NCI-H510A (cell line): ENCODE measurements at regions not wholly inside any gene's neighbourhood (a gene's known extent, or its start where the extent isn't known, plus 50 kb on each side); places are given as distances from the start of the nearest gene placed in this dataset.

ENCODE experiments used
- DNase-seq: peaks from one replicate; lab custom pipeline; 2025; lab: John Stamatoyannopoulos, UW

DNA sequence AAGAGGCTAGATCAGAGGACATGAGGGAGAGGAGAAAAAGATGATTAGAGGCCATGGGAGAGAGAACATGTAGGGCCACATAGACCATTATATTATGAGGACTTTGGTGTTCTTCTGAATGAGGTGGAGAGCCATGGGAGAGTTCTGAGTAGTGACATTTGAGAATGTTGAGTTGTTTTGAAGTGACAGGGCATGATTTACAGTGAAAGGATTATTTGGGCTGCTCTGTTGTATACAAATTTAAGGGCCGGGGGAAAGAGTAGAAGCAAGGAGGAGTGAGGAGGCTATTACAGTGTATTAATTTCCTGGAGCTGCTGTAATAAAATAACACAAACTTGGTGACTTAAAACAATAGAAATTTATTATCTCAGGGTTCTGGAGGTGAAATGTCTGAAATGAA lies 102.5 kb upstream of the RGS4 start:
- DNase-seq = no peak

DNA sequence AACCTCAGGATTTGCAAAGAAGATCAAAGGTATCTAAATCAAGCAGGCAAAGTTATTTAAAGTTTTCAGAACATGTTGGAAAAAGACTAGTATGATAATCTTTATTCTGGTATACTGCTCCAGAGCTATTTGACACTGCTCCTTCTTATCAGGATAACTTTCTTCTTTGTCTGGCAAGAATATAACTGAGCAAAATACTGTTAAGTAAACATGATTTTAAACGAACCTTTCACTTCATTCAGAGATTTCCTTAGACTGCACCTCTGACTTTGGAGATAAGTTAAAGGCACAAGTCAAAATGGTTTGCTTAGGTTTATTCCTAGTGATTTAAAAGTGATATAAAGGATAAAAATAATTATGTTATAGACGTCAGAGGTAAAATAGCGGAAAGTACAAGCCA lies 103.9 kb upstream of the CCDC190 start:
- no peak for DNase-seq

DNA sequence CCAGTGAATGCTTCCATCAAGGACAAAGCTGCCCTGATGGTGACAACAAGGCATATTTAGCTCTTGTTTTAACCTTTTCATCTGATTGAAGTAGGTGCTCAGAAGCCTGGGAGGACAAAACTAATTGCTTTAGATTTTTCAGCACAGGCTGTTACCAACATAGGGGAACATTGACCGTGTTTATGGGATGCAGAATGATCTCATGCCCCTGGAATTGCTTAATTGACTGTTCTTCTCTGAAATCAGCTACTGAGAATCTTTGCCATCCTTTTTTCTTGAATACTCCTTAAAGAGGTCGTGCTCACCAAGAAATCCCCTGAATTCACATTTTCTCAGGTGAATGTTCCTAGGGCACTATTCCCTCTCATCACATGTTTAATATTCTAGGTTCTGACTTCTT lies 95.9 kb upstream of the CCDC190 start:
- DNase-seq = no peak

DNA sequence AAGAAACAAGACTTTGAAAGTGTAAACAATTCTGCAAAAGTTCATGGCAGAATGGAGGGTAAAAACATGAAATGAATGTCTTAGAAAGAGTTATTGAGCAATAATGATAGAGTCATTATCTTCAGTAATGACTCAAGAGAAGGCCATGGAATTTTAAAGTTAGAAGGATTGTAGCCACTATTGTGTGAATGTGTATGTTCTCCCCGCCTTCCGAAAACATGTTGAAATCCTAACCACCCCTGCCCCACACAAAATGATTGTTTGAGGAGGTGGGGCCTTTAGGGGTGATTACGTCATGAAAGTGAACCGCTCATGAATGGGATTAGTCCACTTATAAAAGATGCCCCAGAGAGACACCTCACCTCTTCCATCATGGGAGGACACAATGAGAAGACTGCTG lies 93.8 kb upstream of the CCDC190 start:
- DNase-seq = no peak

DNA sequence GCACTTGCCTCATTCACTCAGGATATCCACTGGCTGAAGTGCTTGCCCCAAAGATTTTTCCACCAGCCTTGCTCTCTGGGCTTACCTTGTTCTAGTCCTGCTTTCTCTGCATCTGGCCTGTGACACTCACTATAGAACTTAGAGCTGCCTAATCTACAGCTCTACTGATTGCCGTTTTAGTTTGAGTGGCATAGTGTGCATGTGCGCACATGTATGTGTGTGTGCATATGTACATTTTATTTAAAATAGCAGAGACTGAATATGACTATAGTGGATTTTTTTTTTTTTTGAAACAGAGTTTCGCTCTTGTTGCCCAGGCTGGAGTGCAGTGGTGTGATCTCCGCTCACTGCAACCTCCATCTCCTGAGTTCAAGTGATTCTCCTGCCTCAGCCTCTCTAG lies 92.0 kb upstream of the CCDC190 start:
- no peak for DNase-seq

DNA sequence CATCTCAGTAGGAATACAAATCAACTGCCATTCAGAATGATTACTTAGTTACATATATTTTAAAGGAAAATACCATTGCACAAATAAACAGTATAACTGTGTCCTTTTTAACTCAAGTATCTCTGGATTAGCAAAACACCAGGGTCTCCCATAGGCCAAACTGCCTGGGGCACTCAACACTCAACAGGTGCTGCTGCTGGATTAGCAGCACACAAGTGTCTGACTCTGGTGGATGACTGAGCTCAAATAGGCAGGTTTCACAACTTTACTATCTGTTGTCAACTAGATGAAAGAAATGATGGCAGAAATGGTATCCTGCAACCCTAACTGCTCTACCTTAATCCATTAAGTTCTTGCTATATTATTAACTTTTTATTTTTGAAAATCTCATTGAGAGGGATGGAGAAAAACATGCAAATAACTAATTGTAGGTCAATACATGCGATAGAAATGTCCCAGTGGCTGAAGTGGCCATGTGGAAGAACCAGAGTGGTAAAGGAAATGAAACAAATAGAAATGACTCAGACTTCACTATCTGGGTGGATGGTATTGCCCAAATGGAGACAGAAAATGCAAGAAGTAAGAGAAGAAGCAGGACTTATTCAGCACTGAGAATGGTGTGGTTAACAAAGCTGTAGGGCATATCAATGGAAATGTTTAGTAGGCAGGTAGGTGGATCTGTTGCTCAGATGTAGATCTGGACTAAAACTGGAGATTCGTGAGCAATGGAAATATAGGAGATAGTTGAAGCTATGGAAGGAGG lies 90.8 kb upstream of the CCDC190 start:
- DNase-seq = no peak

DNA sequence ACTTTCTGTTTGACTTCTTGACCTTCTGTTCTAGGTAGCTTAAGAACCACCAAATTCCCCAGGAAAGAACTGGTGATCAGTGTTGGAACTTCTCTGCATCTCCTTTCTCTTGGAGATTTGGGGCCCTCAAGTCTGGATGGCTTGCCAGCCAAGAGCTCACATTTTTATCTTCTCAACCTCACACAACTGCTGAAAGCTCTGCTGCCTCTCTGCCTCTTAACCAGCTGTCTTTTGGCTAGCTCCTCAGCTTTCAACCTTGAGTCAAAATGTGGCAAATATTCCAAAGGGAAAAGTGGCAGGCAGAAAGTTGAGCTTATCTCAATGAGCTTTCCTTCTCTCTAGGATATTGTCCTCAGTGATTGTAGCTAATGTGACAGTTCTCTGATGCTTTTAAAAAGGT lies 89.2 kb upstream of the CCDC190 start:
- DNase-seq = no peak

DNA sequence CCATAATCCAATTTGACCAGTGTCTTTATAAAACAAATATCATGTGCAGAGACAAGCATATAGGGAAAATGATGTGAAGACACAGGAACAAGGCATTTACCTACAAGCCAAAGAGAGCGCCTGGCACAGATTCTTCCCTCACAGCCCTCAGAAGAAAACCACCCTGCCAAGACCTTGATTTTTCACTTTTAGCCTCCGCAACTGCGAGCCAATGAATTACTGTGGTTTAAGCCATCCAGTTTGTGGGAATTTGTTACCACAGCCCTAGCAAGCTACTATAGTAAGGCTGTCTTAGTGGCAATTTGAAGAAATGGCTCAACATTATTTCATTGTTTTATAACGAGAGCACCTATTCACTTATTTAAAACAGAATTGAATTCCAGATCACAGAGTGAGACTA lies 85.7 kb upstream of the CCDC190 start:
- no peak for DNase-seq

DNA sequence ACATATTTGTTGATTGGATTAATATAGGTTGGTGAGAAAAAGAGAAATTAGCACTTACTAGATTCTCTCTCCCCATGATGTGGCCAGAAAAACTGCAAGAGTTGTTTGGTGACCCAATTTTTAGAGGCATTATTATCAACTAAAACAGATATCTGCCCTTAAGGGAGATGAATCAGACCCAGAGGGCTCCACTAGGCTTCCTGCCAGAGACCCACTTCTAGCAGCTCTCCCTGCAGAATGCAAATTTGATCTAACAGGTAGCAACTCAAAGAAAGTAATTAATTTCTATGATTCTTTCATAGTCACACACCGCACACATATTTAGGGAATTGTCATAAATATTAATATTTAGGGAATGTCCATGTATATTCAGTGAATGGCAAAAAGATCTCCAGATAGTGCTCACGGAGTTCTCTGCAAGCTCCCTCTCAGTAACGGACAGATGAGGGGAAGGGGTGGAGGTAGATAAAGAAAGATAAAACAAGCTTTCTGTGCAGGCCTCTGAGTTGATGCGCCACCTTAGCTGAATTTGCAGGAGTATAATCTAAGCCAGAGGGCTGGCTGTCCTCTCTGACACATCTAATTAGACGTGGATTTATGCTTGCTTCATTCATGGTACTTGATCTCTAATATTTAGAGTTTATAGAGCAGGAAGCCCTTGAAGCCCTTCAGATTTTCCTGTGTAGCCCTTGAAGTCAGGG lies 84.1 kb upstream of the CCDC190 start:
- no peak for DNase-seq

DNA sequence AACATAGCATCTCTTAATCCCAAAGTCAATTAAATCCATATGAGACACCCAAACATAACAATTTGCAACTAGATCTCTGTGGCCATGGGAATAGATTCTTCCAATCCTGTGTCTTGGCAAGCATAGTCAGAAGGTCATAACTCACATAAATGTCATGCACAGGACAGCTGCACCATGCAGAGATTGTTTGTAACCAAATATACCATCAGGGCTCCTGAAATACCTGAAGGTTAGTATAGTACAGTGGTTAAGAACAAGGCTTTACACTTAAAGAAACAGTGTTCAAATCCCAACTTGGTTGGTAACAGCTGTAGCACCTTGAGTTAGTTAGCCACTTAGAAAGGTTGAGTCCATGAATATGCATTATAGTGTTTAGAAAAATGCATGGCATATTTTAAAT lies 82.6 kb upstream of the CCDC190 start:
- no peak for DNase-seq

DNA sequence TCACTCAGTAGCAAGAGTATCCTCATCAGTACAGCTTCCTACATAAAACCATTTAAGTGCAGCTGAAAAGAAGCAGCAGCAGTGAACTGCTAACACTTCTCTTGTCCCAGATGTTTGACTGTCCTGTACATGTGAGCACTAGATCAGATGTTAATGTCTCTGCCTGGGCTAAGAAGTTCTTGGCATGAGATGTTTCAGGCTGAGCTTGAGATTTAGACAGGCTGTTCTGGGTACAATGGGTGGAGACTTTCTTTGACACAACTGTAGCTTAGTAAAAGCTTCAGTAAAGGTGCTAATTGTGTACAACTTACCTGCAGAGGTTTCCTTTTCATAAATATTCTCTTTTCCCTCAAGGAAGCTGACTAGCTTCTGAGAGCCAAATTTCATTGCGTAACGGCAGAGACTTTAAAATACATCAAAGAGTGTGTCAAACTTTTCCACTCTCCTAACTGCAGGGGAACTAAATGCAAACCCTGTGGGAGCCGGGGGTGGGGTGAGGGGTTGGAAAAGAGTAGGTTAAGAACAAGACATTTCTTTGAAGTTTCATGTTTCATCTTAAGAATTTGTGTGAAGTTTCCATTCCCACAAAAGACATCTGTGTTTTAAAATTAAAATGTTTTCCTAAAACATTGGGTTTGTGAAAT lies 82.1 kb upstream of the CCDC190 start:
- no peak for DNase-seq

DNA sequence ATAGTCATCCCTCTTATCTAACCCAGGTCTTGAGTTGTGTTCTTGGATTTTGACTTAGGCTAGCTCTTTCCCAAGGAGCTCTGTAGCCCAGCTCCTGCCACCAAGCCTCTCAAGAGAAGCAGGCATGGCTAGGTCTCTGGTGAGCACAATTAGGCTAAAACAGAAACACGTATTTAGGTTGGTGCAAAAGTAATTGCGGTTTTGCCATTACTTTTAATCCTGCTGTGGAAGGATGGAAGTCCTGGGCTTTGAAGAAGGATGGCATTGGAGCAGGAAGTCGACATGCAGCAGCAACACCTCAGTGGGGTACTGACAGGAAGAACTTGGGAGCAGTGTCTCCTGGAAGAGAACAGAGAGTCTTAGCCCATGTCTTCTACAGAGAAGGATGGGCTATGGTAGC lies 80.0 kb upstream of the CCDC190 start:
- DNase-seq = no peak

DNA sequence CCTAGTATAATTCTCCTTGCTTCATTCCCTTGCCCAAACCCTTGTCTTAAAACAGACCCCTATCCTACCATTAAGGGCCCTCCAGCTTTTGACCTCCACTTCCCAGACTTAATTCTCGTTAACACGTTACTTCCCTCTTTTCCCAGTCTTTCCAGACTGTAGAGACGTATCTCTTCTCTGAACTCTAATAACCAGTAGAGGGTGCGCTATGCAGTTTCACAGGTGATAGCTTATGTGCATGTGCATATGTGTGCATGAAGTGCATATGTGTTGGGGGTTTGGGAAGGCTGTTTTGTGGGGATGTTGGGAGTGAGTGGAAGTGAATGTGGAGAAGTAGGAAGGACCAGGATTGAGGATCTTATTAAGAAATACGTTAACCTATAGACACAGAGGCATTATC lies 78.1 kb upstream of the CCDC190 start:
- no peak for DNase-seq

DNA sequence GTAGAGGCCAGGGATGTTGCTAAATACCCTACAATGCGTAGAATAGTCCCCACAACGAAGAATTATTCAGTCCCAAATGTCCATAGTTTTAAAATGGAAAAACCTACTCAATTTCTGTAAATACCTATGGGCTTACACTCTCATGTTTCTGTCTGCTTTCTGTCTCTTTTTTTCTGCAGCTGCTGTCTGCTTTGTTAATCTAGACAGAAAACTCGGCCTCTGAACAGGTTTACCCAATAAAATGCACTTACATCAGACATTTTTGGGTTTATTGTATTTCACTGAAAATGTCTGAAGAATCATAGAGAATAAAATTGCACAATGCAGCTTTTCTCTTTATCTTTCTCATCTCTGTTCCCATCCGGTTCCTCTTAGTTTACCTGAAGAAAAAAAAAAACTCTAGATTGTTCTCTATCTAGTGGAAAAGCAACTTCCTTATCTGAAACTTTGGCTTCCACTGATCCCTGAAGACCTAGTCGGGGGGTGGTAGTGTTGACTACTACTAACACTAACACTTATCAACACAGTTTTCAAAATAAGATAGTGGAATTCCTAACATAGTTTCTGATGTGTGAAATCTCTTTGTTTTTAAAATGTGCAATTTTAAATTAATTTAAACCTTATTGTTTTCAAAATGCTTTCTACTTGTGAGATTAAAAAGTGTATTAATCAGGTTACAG lies 76.9 kb upstream of the CCDC190 start:
- DNase-seq = no peak

DNA sequence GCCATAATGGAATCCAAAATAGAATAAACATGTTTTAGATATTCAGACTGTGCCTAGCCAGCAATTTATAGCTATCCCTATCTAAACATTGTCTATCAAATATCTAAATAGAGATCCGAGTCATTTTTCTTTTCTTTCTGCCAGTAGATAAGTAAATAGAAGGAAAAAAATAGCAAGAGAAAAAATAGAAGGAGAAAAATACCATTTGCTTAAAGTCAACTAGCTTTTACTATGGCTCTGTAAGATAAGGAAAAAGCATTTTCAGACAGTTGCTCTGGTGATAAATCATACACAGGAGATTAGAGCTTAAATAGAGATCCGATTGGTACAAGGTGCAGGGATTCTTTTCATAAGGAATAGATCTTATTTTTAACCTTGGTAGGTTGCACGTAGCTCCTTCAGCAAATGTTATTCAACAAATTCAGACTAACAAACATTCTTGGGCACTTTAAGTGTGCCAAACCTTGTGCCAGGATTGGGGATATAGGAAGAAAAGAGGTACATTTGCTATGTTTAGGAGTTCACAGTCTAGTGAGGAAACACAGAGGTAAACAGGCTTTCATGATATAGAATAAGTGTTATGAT lies 70.1 kb upstream of the CCDC190 start:
- no peak for DNase-seq

DNA sequence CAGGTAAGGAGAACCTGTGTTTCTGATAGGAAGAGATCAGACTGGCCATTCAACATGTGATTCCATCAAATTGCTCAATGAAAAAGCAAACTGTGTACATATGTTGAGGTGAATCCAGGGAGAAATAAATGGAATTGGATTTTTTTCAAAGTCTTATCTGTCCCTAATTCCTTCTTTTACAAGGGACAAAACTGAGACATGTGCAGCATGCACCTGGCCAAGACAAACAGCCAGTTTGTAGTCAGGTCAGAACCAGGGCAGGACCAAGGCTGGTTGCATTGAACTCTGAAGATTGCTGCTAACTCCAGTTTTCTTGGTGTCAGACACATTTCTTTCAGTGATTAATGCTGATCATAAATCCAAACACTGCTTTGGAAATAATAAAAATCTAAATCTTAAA lies 69.6 kb upstream of the CCDC190 start:
- no peak for DNase-seq

DNA sequence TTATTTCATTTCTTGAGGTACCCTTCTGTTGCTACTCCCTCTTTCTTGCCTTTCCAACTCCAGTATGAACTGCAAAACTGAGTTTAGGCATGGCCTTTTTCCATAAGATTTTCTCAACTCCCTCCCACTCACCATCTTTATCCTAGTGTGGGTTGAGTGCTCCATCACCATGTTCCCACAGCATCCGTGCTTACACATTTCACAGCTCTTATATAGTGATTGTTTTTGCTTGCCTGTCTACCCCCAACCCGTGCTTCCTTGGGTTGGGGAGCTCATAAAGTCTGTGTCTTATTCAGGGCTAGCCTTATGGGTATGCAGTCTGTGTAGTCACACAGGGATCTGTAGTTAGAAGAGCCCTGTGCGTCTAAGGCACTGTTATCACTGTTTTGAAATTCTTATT lies 68.2 kb upstream of the CCDC190 start:
- DNase-seq = no peak

DNA sequence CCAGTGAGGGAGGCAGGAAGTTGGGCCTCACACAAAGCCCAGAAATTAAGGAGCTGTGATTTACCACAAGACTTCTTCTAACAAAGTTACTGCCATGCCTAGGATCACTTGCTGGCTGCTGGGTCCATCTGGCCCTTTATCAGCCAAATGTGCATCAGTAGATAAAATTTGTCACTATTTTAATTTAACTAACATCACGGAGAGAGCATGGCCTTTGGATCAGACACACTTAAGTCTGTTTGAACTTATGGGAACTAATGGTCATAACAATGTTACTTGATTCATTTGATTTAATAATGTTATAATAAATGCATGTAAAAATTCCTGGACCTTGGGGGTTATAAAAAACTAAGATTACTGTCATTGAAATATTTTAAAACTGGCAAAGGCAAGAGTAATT lies 67.2 kb upstream of the CCDC190 start:
- DNase-seq = no peak

DNA sequence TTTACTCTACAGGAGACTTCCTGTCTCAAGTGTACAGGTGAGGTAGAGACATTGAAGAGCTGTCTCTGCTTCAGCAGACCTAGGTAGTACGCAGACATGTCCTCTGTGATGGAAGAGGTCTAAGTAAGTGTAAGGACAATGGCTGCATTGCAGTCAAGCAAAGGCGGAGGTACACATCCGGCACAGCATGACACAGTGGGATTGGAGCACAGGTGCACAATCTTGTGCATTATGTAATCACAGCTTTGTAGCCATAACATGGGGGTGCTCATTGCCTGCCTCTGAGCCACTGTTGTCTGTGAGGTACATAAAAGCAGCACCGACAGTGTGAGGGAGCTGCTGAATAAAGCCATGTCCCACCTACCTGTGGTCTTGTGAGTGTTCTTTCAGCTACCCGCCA lies 66.4 kb upstream of the CCDC190 start:
- DNase-seq = no peak

DNA sequence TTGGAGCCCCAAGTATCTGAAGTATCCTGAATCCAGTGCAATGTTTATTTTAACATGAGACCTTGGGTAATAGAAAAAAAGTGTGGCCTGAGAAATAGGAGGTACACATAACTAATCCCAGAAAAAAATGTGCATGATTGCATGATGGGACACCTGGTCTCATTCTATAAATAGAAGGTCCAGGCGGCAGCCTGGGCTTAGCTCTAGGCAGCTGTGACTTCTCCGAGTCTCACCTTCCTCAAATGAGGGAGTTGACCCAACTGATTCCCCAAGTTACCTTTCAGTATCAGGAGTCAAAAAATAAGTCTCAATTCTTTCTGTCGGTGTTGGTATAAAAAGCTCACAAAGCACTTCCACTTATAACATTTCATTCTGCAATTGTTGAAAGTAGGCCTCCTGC lies 65.9 kb upstream of the CCDC190 start:
- no peak for DNase-seq

DNA sequence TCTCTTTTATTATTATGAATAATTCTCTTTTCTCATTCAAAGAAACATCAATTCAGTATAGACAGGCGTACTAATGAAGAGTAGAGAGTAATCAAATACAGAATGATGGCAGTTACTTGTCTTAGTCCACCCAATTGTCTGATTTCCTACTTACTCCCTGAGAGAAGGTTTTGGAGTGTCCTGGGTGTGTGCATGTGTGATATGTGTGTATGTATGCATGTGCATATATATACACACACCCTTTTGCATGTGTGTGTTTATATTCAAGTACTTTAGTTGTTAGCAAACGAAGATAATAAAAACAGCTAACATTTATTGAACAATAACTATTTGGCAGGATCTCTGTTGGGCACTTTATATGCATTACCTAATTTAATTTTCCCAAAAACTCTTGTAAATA lies 63.2 kb upstream of the CCDC190 start:
- no peak for DNase-seq

DNA sequence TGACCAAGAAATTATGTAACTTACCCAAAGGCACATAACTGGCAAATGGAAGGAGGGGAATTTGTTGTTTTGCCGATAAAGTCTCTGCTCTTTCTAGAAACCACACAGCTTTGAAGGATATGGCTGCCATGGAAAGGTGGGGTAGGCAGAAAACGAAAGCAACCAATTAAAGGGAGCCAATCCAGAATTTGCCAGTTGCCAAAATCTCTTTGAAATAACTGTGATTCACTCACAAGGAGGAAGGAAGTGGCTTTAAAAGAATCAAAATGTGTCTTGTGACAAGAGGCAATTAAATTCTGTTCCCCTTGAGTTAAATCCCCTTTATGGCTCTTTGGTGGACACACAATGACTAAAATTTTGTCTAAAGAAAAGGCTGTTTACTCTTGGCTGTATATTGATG lies 61.2 kb upstream of the CCDC190 start:
- no peak for DNase-seq

DNA sequence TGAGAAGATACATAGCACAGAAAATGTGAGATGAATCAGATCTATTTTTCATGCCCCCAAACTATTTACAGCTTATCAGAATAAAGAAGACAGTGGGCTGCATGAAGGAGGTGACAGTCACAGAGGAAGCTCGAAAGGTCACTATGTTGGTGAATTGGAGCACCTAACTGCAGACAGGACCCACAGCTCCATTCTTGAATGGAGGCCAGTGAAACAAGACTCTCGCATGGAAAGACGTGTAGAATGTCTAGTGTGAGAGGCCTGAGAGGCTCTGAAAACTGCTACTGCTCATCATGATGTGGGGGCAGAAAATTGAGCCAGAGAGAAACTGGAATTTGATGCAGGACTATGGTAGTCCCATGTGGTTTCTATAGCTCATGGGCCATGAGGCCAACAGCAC lies 60.3 kb upstream of the CCDC190 start:
- DNase-seq = no peak
